Activated CD4-positive, alpha-beta T cell treated with anti-CD3 and anti-CD28 coated beads, Interleukin-2, Interleukin-6, amounts not matched to agents 100 ng/mL and 50 ng/mL, durations not matched to agents 16 hours and 8 hours (primary cell): ENCODE measurements at regions not wholly inside any gene's neighbourhood (a gene's known extent, or its start where the extent isn't known, plus 50 kb on each side); places are given as distances from the start of the nearest gene placed in this dataset.
"Not testable (repeated sequence)": the region's sequence is repeated elsewhere in the genome, so short reads cannot be mapped to it uniquely, and the experiment has no call there.

Experiments used
- DNase-seq: peaks from one replicate; pipeline ENCODE4 v3.0.0-alpha.2; 2020

- no peak for DNase-seq
Measured at GRCh38 chr21:27532076-27532475, 565.2 kb upstream of the ADAMTS5 start.

GRCh38 chr21:27528697-27529096, 561.8 kb upstream of the ADAMTS5 start:
- DNase-seq: no peak

GRCh38 chr21:27526451-27526850, 559.6 kb upstream of the ADAMTS5 start:
- DNase-seq: no peak

GRCh38 chr21:27525780-27526179, 558.9 kb upstream of the ADAMTS5 start:
- DNase-seq: no peak

- no peak for DNase-seq
Measured at GRCh38 chr21:27519361-27519760, 552.5 kb upstream of the ADAMTS5 start.

GRCh38 chr21:27517177-27517576, 550.3 kb upstream of the ADAMTS5 start:
- DNase-seq: not testable (repeated sequence)

- DNase-seq: no peak
Measured at GRCh38 chr21:27515676-27516075, 548.8 kb upstream of the ADAMTS5 start.

GRCh38 chr21:27513825-27514224, 546.9 kb upstream of the ADAMTS5 start:
- DNase-seq: no peak

- DNase-seq: no peak
Measured at GRCh38 chr21:27513016-27513415, 546.1 kb upstream of the ADAMTS5 start.

- no peak for DNase-seq
Measured at GRCh38 chr21:27511233-27511632, 544.3 kb upstream of the ADAMTS5 start.

GRCh38 chr21:27507695-27508094, 540.8 kb upstream of the ADAMTS5 start:
- DNase-seq: no peak

GRCh38 chr21:27505516-27505915, 538.6 kb upstream of the ADAMTS5 start:
- DNase-seq: no peak

- DNase-seq: no peak
Measured at GRCh38 chr21:27502801-27503200, 535.9 kb upstream of the ADAMTS5 start.

GRCh38 chr21:27498025-27498424, 531.1 kb upstream of the ADAMTS5 start:
- DNase-seq: no peak

- no peak for DNase-seq
Measured at GRCh38 chr21:27495836-27496235, 528.9 kb upstream of the ADAMTS5 start.

- DNase-seq: no peak
Measured at GRCh38 chr21:27493542-27493941, 526.7 kb upstream of the ADAMTS5 start.

GRCh38 chr21:27487676-27488075, 520.8 kb upstream of the ADAMTS5 start:
- DNase-seq: no peak

GRCh38 chr21:27480841-27481261, 514.0 kb upstream of the ADAMTS5 start:
- no peak for DNase-seq

- no peak for DNase-seq
Measured at GRCh38 chr21:27477296-27477695, 510.4 kb upstream of the ADAMTS5 start.

- no peak for DNase-seq
Measured at GRCh38 chr21:27476696-27477095, 509.8 kb upstream of the ADAMTS5 start.

GRCh38 chr21:27475363-27475955, 508.6 kb upstream of the ADAMTS5 start:
- no peak for DNase-seq

- no peak for DNase-seq
Measured at GRCh38 chr21:27467366-27467765, 500.5 kb upstream of the ADAMTS5 start.

GRCh38 chr21:27466140-27466539, 499.3 kb upstream of the ADAMTS5 start:
- no peak for DNase-seq

- no peak for DNase-seq
Measured at GRCh38 chr21:27464648-27465047, 497.8 kb upstream of the ADAMTS5 start.

GRCh38 chr21:27462726-27463125, 495.8 kb upstream of the ADAMTS5 start:
- DNase-seq: no peak

- DNase-seq: no peak
Measured at GRCh38 chr21:27454234-27454633, 487.3 kb upstream of the ADAMTS5 start.
